ENCODE measurements at regions not wholly inside any gene's neighbourhood (a gene's known extent, or its start where the extent isn't known, plus 50 kb on each side); places are given as distances from the start of the nearest gene placed in this dataset.
A peak's percentile ranks its signal among the peaks of the same experiment; 100 is the strongest.

- DNase-seq (ENCODE audit: low spot score): no peak
Measured at GRCh38 chr11:27287205-27287604, 75.8 kb downstream of the CCDC34 start.

- no peak for DNase-seq (ENCODE audit: low spot score)
Measured at GRCh38 chr11:27285761-27286160, 77.3 kb downstream of the CCDC34 start.

DNA sequence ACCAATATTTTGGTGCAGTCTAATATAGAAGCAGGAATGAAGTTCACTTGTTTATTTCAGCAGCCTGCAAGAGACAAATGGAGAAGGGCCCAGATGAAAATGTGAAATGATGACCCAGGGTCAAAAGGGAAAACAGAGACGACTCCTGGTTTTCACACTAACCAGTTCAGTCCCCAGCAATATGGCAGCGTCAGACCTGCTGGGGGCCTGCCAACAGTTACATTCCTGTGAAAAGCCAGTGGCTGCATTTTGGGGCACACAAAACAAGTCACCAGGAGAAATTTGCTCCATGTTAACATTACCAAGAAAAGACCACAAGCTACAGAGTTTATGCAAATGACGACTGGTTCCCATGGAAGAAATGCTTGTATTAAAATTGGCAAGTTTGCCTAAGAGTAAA lies 80.2 kb downstream of the CCDC34 start:
- DNase-seq (ENCODE audit: low spot score): no peak

DNA sequence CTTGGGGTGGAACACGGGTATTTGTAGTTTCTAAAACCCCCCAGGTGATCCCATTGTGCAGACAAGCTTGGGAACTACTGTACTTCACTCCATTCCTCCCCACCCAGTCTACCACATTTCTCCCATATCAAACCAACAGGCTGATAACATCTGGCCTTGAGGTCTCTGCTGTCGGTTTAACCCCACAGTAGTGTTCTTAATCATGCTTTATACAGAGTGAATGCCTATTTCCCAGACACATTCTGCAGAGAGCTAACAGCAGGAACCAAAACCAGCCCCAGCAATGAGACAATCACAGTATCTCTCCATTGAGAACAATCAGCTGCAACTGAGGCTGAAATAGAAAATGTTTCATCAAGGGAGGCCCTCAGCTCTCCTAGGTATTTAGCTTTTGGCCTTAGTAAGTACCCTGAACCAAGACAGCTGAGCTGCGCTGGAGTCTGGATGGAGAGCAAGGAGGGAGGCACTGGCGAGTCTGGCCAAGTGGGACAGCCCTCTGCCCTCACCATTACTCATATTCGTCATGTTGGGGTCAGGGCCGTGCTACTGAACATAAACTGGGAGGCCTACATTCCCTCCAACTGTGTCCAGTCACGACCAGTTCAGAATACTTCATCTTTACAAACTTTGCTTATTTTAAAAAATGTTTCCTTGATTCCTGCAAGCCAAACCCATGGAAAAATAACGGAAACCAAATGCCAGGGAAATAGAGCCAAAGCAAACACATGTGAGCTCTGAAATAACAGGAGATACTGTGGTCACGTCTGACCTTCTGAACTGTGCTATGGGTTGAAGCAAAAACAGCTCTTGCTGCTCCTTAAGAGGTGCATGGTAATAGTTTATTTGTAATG lies 81.0 kb downstream of the CCDC34 start:
- no peak for DNase-seq (ENCODE audit: low spot score)

DNA sequence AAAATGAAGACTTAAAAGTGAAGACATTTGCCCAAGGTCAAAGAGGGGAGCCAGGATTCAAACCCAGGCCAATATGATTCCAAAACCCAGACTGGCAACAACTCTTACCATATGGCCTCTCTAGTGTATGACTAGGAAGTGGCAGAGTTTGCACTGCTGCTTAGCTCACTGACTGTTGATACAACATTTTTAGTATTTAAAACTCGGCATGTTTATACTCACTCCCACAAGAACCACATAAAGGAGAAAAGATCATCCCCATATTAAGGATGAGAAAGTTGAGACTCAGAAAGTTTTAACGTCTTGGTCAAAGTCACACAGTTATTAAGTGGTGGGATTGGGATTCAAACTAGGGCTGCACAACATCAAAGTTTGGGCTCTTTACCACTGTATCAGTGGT lies 81.7 kb downstream of the CCDC34 start:
- no peak for DNase-seq (ENCODE audit: low spot score)

- DNase-seq (ENCODE audit: low spot score): no peak
Measured at GRCh38 chr11:27280140-27280539, 82.9 kb downstream of the CCDC34 start.

GRCh38 chr11:27279460-27279859 lies 83.6 kb downstream of the CCDC34 start:
- DNase-seq (ENCODE audit: low spot score): no peak

GRCh38 chr11:27277843-27278242 lies 85.2 kb downstream of the CCDC34 start:
- no peak for DNase-seq (ENCODE audit: low spot score)

- DNase-seq (ENCODE audit: low spot score): no peak
Measured at GRCh38 chr11:27276141-27276540, 86.9 kb downstream of the CCDC34 start.

DNA sequence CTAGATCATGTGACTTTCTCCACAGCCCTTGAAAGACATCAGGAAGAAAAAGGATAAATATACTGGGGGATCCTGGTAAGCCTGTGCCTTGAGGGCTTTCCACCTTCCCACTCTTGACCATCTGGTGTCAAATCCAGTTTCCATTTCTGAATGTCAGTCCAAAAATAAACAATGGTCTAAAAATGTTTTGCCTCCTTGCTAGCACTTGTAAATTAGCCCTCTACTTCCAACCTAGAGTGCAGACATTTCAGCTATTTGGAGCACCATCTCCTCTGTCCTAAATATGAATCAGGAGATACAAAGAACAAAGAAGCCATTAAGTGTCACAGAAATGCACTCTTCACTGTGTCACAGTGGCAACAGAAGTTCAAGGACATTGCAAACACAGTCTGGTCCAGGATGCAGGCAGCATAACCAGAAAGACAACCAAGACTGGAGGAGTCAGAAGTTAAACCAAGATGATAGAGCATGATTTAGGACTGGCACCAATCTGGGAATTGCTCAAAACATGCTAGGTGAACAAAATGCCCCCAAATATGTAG lies 88.1 kb downstream of the CCDC34 start:
- DNase-seq (ENCODE audit: low spot score): no peak

DNA sequence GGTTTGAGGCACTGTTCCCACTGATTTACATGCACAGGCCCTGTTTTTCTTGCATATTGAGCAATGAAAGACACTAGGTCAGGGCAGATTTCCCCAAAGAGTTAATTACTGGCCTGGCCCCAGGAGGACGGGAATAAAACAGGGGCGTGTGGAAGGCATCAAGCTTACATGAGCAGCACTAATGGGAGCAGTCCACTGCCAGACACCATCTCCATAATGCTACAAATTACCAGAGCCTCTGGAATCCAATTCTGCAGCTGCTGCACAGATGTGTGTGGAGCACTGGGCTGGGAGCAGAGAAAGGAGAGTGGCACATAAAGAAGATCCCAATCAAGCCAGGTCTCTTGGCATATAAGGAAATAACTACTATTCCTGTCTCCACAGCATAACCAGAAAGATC lies 96.9 kb downstream of the CCDC34 start:
- no peak for DNase-seq (ENCODE audit: low spot score)

DNA sequence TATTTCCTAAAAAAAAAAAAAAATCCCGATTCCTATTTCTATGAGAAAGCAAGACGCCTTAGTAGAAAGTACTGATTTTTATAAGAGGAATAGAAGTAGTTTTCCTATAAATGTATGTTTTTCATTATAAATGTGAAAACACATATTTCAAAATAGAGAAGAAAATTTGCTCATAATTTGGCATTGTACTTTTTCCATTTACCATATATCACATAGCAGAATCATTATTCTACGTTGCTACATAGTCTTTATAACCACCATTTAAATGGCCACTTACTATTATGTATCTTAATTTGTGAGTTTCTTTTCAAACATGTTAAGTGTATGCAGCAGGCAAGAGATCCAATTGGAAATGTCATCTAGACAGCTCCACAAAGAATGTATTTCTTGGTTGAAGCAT lies 99.0 kb downstream of the CCDC34 start:
- no peak for DNase-seq (ENCODE audit: low spot score)

- no peak for DNase-seq (ENCODE audit: low spot score)
Measured at GRCh38 chr11:27263046-27263445, 100.0 kb downstream of the CCDC34 start.

- no peak for DNase-seq (ENCODE audit: low spot score)
Measured at GRCh38 chr11:27255447-27255828, 107.6 kb downstream of the CCDC34 start.

DNA sequence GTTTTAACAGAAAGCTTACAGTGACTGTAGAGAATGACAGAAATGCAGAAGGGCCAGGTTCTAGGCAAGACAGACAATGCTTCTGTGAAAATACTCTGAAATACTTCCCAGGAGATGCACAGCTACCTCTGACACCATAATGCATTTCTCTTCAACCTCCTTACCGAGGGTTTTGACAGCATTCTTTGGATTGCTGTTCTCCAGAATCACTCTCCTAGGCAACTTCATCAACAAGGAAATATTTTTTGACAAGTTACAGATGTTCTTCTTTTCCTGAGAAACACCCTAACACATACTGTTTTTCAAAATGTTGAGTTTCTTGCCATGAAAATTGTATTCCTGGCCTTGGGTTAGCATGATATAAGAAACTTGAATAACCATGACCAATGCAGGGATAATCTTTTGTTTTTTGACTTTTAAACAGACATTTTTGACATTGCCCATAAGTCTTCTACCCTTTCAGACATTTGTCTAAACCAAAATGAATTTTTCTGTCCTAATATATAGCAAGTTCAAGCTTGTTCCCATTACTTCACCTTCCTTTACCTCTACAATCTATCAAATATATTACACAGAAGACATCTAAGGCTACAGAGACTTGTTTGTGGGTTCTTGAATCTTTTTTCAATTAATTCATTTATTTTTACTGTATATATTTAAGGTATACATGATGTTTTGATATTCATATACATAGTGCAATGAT lies 108.1 kb downstream of the CCDC34 start:
- DNase-seq (ENCODE audit: low spot score): no peak

DNA sequence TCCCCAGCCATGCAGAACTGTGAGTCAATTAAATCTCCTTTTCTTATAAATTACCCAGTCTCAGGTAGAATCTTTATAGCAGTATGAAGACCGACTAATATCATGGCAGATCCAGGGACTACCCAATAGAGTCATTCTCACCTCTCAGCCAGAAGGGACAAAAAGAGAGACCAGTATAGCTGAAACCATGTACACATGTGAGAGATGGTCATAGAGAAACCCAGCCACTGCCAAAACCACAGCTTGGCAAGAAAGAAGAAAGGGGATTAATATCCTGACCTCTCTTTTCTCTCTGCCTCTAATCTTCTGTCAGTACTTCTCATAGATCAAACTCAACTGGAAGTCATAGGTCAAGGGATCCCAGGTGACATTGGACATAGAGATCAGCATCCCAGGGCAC lies 109.8 kb downstream of the CCDC34 start:
- no peak for DNase-seq (ENCODE audit: low spot score)

- no peak for DNase-seq (ENCODE audit: low spot score)
Measured at GRCh38 chr11:27250867-27251665, 111.9 kb downstream of the CCDC34 start.

- peak; percentile 29 for DNase-seq (ENCODE audit: low spot score)
Measured at GRCh38 chr11:27248576-27249509, 114.2 kb downstream of the CCDC34 start.

DNA sequence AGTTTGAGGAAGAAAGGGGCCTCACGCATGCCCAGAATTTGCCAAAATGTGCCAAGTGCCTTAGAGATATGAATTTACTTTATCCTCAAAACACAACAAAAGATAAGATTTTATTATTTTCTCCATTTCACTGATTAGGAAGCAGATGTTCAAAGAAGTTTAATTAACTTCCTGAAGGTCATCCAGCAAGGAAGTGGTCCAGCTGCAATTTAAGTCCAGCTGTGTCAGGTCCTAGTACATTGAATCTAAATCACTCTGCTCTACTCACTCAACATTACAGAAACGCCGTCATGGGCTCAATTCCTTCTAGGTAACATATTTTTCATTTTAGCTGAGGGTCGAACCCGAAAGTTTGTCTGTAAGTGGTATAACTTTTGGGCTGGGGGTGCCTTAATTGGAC lies 115.4 kb downstream of the CCDC34 start:
- DNase-seq (ENCODE audit: low spot score): no peak

GRCh38 chr11:27246925-27247324 lies 116.1 kb downstream of the CCDC34 start:
- no peak for DNase-seq (ENCODE audit: low spot score)

GRCh38 chr11:27244900-27245299 lies 118.1 kb downstream of the CCDC34 start:
- DNase-seq (ENCODE audit: low spot score): no peak
